HuH-7.5 (cell line): ENCODE measurements at regions not wholly inside any gene's neighbourhood (a gene's known extent, or its start where the extent isn't known, plus 50 kb on each side); places are given as distances from the start of the nearest gene placed in this dataset.

Experiments used
- DNase-seq: peaks from one replicate; pipeline ENCODE4 v3.0.0; 2011; ENCODE audit warnings: low spot score

DNA sequence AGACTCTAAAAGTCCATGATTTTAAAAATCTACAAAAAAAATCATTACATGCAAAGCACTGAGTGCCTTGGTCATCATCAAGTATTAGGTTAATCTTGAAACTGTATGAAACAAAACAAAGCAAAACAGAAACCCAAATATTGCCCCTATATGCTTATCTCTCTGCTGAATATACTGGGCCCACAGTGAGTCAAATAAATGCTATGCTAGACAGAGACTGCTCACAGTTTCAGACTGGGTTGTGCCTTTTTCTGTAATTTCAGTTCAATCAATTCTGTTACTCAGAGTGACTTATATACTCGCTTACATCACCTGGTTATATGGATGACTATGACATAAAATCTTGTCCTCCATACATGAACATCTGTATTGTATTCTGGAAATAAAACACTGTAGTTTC lies 257.1 kb upstream of the ACTRT1 start:
- no peak for DNase-seq

DNA sequence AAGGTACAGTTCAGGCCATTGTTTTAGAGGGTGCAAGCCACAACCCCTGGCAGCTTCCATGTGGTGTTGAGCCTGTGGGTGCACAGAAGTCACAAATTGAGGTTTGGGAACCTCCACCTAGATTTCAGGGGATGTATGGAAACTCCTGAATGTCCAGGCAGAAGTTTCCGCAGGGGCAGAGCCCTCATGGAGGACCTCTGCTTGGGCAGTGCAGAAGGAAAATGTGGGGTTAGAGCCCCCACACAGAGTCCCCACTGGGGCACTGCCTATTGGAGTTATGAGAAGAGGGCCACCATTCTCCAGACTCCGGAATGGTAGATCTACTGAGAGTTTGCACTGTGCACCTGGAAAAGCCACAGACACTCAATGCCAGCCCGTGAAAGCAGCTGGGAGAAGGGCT lies 242.0 kb upstream of the ACTRT1 start:
- no peak for DNase-seq

DNA sequence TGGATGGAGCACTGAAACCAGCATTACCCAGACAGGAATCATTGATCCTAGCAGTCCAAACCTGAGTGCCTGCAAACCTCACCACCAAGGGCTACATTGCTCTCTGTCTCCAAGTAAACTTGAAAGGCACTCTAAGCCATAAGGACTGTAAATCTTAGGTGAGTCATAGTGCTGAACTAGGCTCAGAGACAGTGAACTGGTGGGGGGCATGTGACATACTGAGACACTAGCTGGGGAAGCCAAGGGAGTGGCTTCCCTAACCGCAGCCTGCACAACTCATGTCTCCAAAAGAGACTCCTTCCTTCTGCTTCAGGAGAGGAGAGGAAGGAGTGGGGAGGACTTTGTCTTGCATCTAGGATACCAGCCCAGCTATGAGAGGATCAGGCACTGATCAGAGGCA lies 235.5 kb upstream of the ACTRT1 start:
- no peak for DNase-seq

DNA sequence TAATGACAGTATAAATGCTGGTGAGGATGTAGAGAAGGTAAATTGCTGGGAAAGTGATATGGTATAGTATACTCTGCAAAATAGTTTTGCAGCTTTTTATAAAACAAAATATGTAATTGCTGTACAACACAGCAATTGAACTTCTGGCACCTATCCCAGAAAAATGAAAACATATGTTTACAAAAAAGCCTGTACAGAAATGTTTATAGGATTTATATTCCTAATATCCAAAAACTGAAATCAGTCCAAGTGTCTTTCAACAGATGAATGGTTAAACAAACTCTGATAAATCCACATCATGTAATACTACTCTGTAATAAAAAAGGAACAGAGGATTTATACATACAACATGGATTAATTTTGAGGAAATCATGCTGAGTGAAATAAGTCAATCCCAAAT lies 198.4 kb upstream of the ACTRT1 start:
- no peak for DNase-seq

DNA sequence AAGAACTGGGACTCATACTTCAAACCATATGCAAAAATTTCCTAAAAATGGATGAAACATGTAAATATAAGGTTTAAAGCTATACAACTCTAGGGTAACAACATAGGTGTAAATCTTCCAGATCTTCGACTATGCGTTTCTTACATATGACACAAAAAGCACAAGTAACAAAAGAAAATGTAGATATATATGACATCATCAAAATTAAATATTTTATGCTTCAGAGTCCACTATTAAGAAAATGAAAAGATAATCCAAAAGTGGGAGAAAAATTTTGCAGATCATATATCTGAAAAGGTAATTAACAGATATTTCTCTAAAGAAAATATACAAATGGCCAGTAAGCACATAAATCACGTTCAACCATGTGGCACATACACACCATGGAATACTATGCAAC lies 164.2 kb upstream of the ACTRT1 start:
- DNase-seq = no peak

DNA sequence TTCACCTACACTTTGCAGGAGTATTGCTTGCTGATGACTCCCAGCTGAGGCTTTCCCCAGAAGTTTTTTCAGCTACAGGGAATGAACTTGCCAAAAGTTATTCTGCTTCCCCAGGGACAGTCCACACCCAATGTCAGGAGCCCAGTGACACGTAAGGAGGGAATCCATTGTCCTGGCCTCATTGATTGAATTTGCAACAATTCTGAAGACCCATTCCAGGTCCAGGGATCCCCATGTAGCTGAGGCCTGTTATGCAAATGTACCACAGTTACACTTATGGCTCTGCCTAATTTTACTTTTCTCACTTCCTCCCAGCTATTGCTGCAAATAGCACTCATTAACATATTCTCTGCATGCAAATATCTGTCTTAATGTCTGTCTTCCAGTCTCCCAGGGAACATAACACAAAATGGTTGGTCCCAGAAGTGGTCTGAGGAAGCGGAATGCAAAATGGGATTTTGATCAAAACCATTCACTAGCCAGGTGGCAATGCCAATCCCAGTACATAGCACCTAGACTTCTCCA lies 113.7 kb upstream of the ACTRT1 start:
- no peak for DNase-seq

DNA sequence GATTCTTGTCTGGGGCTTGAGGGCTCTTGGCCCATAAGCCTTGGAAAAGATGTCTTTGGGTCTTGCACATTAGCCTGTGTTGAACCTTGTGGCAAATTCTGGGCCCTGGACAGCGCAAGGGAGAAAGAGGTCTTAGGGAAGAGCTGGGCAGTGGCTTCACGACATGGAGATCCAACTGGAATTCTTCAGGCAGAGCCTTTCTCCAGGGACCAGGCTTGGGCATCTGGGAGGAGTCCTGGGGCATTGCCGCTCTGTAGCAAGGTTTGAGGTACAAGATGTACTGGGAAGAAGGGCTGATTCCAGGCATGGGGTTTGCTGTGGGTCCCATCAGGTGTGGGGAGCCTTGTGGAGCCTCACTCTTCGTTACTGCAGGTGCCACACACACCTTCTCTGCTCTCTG lies 104.0 kb upstream of the ACTRT1 start:
- DNase-seq = no peak

DNA sequence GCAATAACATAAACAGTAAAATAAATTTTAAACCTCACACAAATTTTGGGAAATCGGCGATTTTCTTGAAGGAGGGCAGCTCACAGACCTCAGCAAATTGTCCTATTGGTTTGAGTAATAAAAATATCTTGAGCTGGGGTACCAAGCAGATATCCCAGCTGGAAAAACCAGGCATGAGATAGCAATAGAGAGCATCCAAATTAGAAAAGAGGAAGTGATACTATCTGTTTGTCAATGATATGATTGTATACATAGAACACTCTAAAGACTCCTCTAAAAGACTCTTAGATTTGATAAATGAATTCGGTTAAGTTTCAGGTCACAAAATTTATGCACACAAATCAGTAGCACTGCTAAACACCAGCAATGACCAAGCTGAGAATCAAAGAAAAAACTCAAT lies 90.5 kb upstream of the ACTRT1 start:
- no peak for DNase-seq

DNA sequence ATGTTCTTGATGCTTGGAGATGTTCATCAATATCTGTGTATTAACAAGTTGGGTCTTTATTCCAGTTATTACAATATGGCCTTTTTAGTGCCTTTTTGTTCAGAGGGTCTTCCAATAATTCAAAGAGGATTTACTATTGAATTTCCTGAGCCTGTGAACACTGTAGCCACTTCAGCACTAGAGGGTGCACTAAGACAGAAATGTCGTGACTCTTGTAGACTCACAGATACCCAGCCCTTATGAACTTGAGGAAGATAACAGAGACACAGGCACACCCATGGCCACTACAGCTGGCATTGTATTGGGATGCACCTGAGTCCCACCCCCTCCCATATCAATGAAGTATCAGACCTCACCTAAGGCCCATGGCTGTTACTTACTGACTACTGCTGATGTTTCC lies 54.4 kb upstream of the ACTRT1 start:
- no peak for DNase-seq

DNA sequence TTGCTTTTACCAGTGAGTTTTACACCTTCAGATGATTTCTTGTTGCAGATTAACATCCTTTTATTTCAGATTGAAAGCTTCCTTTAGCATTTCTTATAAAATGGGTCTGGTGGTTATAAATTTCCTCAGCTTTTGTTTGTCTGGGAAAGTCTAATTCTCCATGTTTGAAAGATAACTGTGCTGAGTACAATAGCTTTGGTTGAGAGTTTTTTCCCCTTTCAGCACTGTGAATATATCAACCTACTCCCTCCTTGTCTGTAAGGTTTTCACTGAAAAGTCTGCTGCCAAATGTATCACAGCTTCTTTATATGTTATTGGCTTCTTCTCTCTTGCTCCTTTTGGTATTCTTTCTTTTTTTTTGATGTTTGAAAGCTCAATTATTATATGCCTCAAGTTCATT lies 53.5 kb upstream of the ACTRT1 start:
- no peak for DNase-seq
